ENCODE measurements at regions not wholly inside any gene's neighbourhood (a gene's known extent, or its start where the extent isn't known, plus 50 kb on each side); places are given as distances from the start of the nearest gene placed in this dataset.

- H3K4me3 ChIP-seq, result no peak overlapping the region
- no peak overlapping the region for H3K27ac ChIP-seq
- TF ChIP-seq POLR2A (IDR thresholded peaks at IDR 0.05), result no peak
- TF ChIP-seq POLR2AphosphoS5 (IDR thresholded peaks at IDR 0.05), result no peak
- TF ChIP-seq CTCF (IDR thresholded peaks at IDR 0.05), result no peak
- H3K36me3 ChIP-seq, result no peaks in the 10 kb centered on the region
- no peaks in the 10 kb centered on the region for H3K27me3 ChIP-seq
- H3K4me1 ChIP-seq, result no peaks in the 10 kb centered on the region
- DNase-seq (ENCODE audit: low spot score in 2 of 2), result no peak
- no peaks in the 10 kb centered on the region for H3K9me3 ChIP-seq
- intact Hi-C loops (cut with DNase I; ENCODE audit: low total_unique reads), result no loop called here
Measured at GRCh38 chrY:14472421-14472820, 51.9 kb upstream of the NLGN4Y start.

DNA sequence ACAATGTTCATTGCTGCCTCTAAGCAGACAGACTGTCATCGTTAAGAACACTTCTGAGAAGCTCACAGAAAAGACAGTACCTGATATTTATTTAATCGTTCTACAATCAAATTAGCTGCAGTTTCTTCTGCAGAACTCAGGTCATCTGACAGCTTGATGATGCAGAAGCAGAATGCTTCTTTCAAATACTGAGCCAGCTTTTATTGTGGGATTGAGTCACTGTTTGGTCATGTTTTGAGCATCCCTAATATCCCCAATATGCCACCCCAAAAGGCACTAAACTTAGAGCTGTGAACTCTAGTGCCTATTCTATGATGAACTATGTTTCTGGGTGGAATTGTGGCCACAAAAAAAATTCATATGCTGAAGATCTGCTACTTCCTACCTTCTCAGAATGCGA, 51.0 kb upstream of the NLGN4Y start:
- H3K4me3 ChIP-seq, result no peak overlapping the region
- TF ChIP-seq POLR2AphosphoS5 (IDR thresholded peaks at IDR 0.05) (no peak), POLR2A (IDR thresholded peaks at IDR 0.05) (no peak), CTCF (IDR thresholded peaks at IDR 0.05) (no peak)
- H3K27me3 ChIP-seq, result no peaks in the 10 kb centered on the region
- H3K27ac ChIP-seq, result no peak overlapping the region
- no peak for DNase-seq (ENCODE audit: low spot score in 2 of 2)
- H3K9me3 ChIP-seq, result no peaks in the 10 kb centered on the region
- intact Hi-C loops (cut with DNase I; ENCODE audit: low total_unique reads), result no loop called here
- H3K4me1 ChIP-seq, result no peaks in the 10 kb centered on the region
- H3K36me3 ChIP-seq, result no peaks in the 10 kb centered on the region

All from breast epithelium (tissue), 4 donors.